IMR-90 (cell line): ENCODE measurements at regions not wholly inside any gene's neighbourhood (a gene's known extent, or its start where the extent isn't known, plus 50 kb on each side); places are given as distances from the start of the nearest gene placed in this dataset.

Experiments used
- ATAC-seq: fragments of 200-7000 bp; cut with Tn5 transposase; 2 replicates; pipeline ENCODE4 v1.9.1; 2020; ENCODE audit warnings: low read depth, mild to moderate bottlenecking, moderate library complexity
- BruUV-seq: library from RNA; stranded (reverse); fragments of 400-500 nt; replicated peaks from 2 replicates; lab custom pipeline; 2021; lab: Mats Ljungman, UMichigan
- CTCF ChIA-PET: fragments of 300-600 bp; formaldehyde crosslinking; extraction: SDS; loops from one replicate; lab custom pipeline; 2021; ENCODE audit warnings: antibody characterized with exemption; lab: Yijun Ruan, JAX
- POLR2A ChIA-PET: fragments of 300-600 bp; sonication (Branson Sonifier 250); formaldehyde crosslinking; loops from one replicate; lab custom pipeline; 2022; ENCODE audit warnings: antibody characterized with exemption; ENCODE audit not compliant: unreplicated experiment; lab: Charles Lee
- DNase-seq: peaks from one replicate; pipeline ENCODE4 v3.0.0; 2013
- H2AFZ ChIP-seq: replicated peaks from 2 replicates; pipeline ENCODE3; 2013; ENCODE audit warnings: low read length, mild to moderate bottlenecking; ENCODE audit not compliant: poor library complexity
- H2AK5ac ChIP-seq: 2 replicates; pipeline ENCODE4 v1.6.1; 2013; ENCODE audit warnings: low read depth, low read length, inconsistent platforms
- H2AK9ac ChIP-seq: replicated peaks from 2 replicates; pipeline ENCODE3; 2013; ENCODE audit warnings: mild to moderate bottlenecking, low read depth, low read length, moderate library complexity; ENCODE audit not compliant: poor library complexity
- H2BK120ac ChIP-seq: 2 replicates; pipeline ENCODE4 v1.6.1; 2013; ENCODE audit warnings: low read depth, low read length, inconsistent platforms
- H2BK15ac ChIP-seq: 3 replicates; pipeline ENCODE4 v1.6.1; 2013; ENCODE audit warnings: low read depth, low read length, inconsistent platforms
- H2BK20ac ChIP-seq: 2 replicates; pipeline ENCODE4 v1.6.1; 2013; ENCODE audit warnings: low read depth, mild to moderate bottlenecking, inconsistent platforms, low read length, moderate library complexity
- H2BK5ac ChIP-seq: 2 replicates; pipeline ENCODE4 v1.6.1; 2013; ENCODE audit warnings: mild to moderate bottlenecking, low read depth, low read length, inconsistent platforms; ENCODE audit not compliant: poor library complexity, severe bottlenecking
- H3K14ac ChIP-seq: replicated peaks from 2 replicates; pipeline ENCODE4 v1.6.1; 2013; ENCODE audit warnings: low read depth, low read length, inconsistent platforms
- H3K18ac ChIP-seq: 2 replicates; pipeline ENCODE4 v1.6.1; 2013; ENCODE audit warnings: low read depth, low read length, control low read depth
- H3K23ac ChIP-seq: 2 replicates; pipeline ENCODE4 v1.6.1; 2013; ENCODE audit warnings: low read depth, low read length, inconsistent platforms
- H3K27ac ChIP-seq: 2 replicates; pipeline ENCODE4 v1.5.1; 2013; ENCODE audit warnings: mild to moderate bottlenecking, control low read depth, low read length; ENCODE audit not compliant: insufficient read depth
- H3K27me3 ChIP-seq: 2 replicates; pipeline ENCODE4 v1.6.1; 2013; ENCODE audit warnings: low read length; ENCODE audit not compliant: control insufficient read depth, insufficient read depth
- H3K36me3 ChIP-seq: 2 replicates; pipeline ENCODE4 v1.6.1; 2013; ENCODE audit warnings: low read length, mixed read lengths; ENCODE audit not compliant: control insufficient read depth, insufficient read depth
- H3K4ac ChIP-seq: 2 replicates; pipeline ENCODE4 v1.6.1; 2013; ENCODE audit warnings: low read depth, low read length, inconsistent platforms
- H3K4me1 ChIP-seq: 2 replicates; pipeline ENCODE4 v1.6.1; 2013; ENCODE audit warnings: low read length, mixed read lengths; ENCODE audit not compliant: control insufficient read depth, insufficient read depth
- H3K4me2 ChIP-seq: 2 replicates; pipeline ENCODE4 v1.6.1; 2013; ENCODE audit warnings: low read depth, mild to moderate bottlenecking, control low read depth, low read length, moderate library complexity
- H3K4me3 ChIP-seq: 2 replicates; pipeline ENCODE4 v1.5.1; 2013; ENCODE audit warnings: low read depth, mild to moderate bottlenecking, control low read depth, low read length, moderate library complexity; ENCODE audit not compliant: insufficient read depth
- H3K56ac ChIP-seq: 2 replicates; pipeline ENCODE4 v1.6.1; 2013; ENCODE audit warnings: low read length, inconsistent platforms; ENCODE audit not compliant: insufficient read depth; ENCODE audit errors: extremely low read depth
- H3K79me1 ChIP-seq, 2 experiments: 2 replicates each; pipeline ENCODE4 v1.6.1; 2013; ENCODE audit warnings: low read length in 2 of 2, inconsistent platforms in 1 of 2, low read depth in 1 of 2
- H3K9ac ChIP-seq: 2 replicates; pipeline ENCODE4 v1.6.1; 2013; ENCODE audit warnings: low read depth, low read length, control low read depth
- H3K9me1 ChIP-seq: 2 replicates; pipeline ENCODE4 v1.6.1; 2013; ENCODE audit warnings: low read length, inconsistent platforms; ENCODE audit not compliant: insufficient read depth
- H3K9me3 ChIP-seq: 2 replicates; pipeline ENCODE4 v1.6.1; 2013; ENCODE audit warnings: low read length; ENCODE audit not compliant: control insufficient read depth, insufficient read depth
- H4K20me1 ChIP-seq: 2 replicates; pipeline ENCODE4 v1.6.1; 2013; ENCODE audit warnings: low read length, inconsistent platforms; ENCODE audit not compliant: insufficient read depth
- H4K5ac ChIP-seq: 2 replicates; pipeline ENCODE4 v1.6.1; 2013; ENCODE audit warnings: mild to moderate bottlenecking, low read depth, low read length, control low read depth
- H4K8ac ChIP-seq, 2 experiments: 2 replicates each; pipeline ENCODE4 v1.6.1; 2013; ENCODE audit warnings: low read depth in 2 of 2, low read length in 2 of 2, control low read depth in 1 of 2, inconsistent platforms in 1 of 2
- H4K91ac ChIP-seq: 2 replicates; pipeline ENCODE4 v1.6.1; 2013; ENCODE audit warnings: low read depth, low read length, inconsistent platforms; ENCODE audit not compliant: insufficient read depth
- FOS ChIP-seq: fragments of 150-350 bp; IDR thresholded peaks from 2 replicates; pipeline ENCODE4 v1.6.1; 2016; ENCODE audit warnings: low read depth, low read length
- RFX5 ChIP-seq: IDR thresholded peaks from 2 replicates; pipeline ENCODE4 v1.8.0; 2012; ENCODE audit warnings: low read depth, mild to moderate bottlenecking, low read length, moderate library complexity
- WGBS, 2 experiments: methylation state at CpG; one replicate each; pipeline versions ENCODE4 v1.1.5 to v1.1.7; 2013; ENCODE audit warnings: missing lambda C conversion rate in 2 of 2; ENCODE audit not compliant: insufficient read length in 1 of 2; ENCODE audit errors: extremely low coverage in 2 of 2; 5-methylcytosine and 5-hydroxymethylcytosine counted together
- dilution Hi-C: fragments of 300-500 bp; cut with HindIII; formaldehyde crosslinking; loops from one replicate; pipeline ENCODE4 v1.14.3; 2018; ENCODE audit warnings: low sequenced_read_pairs; ENCODE audit not compliant: unreplicated experiment
- in situ Hi-C: fragments of 300-500 bp; cut with MboI; formaldehyde crosslinking; loops from 3 replicates; pipeline ENCODE4 v1.14.3; 2019; ENCODE audit warnings: low sequenced_read_pairs, inconsistent platforms, mixed read lengths
- intact Hi-C: fragments of 100-400 bp; cut with micrococcal nuclease; formaldehyde crosslinking; loops from 2 replicates; pipeline ENCODE4 v1.10.0; 2022

- Histone ChIP-seq H2AFZ (no peak overlapping the region), H3K56ac (no peak overlapping the region), H3K4me3 (no peak overlapping the region), H3K27me3 (peaks cover 16% of the 10 kb centered on the region), H3K9me1 (peaks cover 2% of the 10 kb centered on the region; the same call in 1 of the 2 replicates), H3K23ac (peak overlapping the region; percentile 24; the same call in 1 of the 2 replicates), H4K5ac (no peak overlapping the region), H3K27ac (no peak overlapping the region), H2AK5ac (peak overlapping the region; percentile 68; the same call in 1 of the 2 replicates), H3K4ac (peak overlapping the region; percentile 48), H3K4me1 (peaks cover 9% of the 10 kb centered on the region), H2BK20ac (peak overlapping the region; percentile 73), H3K9me3 (no peaks in the 10 kb centered on the region), H2BK15ac (peak overlapping the region; percentile 46; the same call in 1 of the 3 replicates), H3K36me3 (no peaks in the 10 kb centered on the region), H2BK5ac (no peak overlapping the region), H2BK120ac (peak overlapping the region; percentile 82; the same call in 1 of the 2 replicates), H2AK9ac (no peak overlapping the region), H4K91ac (no peak overlapping the region), H4K8ac (peak overlapping the region in 1 of 2 experiments; percentile 1; a peak in 1 of 4 replicates), H3K18ac (no peak overlapping the region), H3K14ac (peak overlapping the region; percentile 50; the same call in 1 of the 2 replicates), H3K79me1 (no peaks in the 10 kb centered on the region), H3K9ac (no peak overlapping the region), H4K20me1 (no peaks in the 10 kb centered on the region), H3K4me2 (no peak overlapping the region)
- ATAC-seq (no peak), DNase-seq (no peak)
- in situ Hi-C loops (no loop called here), dilution Hi-C loops (no loop called here), intact Hi-C loops (no loop called here)
- no TSS peak for BruUV-seq
- 83% methylated on average over 2 of the region's 3 CpGs; no CpG with 5 or more reads in 1 of the 2 experiments for WGBS, 2 experiments
- ChIA-PET CTCF (no interaction called here), POLR2A (no interaction called here)
- TF ChIP-seq RFX5 (no peak), FOS (no peak)
Observed at GRCh38 chr14:58739674-58740073, 101.9 kb downstream of the DACT1 start.
